ENCODE measurements at regions not wholly inside any gene's neighbourhood (a gene's known extent, or its start where the extent isn't known, plus 50 kb on each side); places are given as distances from the start of the nearest gene placed in this dataset.

DNA sequence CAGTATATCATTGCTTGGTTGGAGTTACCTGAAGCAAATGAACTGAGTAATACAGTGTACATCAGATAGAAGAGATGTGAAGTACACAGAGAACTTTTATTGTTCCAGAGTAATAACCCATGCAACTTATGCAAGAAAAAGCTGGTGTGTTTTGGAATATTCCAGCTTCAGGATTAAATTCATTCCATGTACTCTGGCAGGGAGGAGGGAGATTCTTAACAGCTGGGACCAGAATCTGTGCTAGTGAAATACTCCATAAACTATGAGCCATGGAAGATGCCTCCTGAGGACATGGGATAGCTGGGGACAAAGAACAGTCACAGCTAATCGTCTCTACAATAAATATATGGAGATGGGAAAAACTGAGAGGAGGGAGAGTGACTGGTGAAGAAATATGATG is 101.6 kb upstream of the OTUD4 start:
- no peak for DNase-seq
- H3K36me3 ChIP-seq: no peaks in the 10 kb centered on the region

DNA sequence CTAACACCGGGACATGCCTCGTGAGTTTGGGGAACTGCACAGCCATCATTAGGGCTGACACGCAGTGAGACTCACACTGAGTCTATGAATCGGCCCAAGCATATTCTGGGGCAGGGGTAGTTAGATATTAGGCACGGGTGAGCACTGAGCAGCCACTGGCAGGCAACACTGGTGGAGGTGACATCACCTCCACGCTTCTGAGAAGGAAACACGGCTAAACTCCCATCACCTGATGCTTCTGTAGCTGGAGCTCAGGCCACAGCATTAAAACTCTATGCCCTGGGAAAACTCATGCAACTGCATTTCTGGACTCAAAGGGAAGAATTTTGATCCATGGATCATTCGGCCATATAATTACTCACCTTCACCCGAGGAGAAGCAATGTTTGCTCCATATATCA is 100.8 kb upstream of the OTUD4 start:
- H3K36me3 ChIP-seq: no peaks in the 10 kb centered on the region
- H3K9me3 ChIP-seq: no peaks in the 10 kb centered on the region
- no peak for DNase-seq
- no peak overlapping the region for H3K4me3 ChIP-seq (ENCODE audit: low read depth, low read length)
- TF ChIP-seq, protein P1, sequence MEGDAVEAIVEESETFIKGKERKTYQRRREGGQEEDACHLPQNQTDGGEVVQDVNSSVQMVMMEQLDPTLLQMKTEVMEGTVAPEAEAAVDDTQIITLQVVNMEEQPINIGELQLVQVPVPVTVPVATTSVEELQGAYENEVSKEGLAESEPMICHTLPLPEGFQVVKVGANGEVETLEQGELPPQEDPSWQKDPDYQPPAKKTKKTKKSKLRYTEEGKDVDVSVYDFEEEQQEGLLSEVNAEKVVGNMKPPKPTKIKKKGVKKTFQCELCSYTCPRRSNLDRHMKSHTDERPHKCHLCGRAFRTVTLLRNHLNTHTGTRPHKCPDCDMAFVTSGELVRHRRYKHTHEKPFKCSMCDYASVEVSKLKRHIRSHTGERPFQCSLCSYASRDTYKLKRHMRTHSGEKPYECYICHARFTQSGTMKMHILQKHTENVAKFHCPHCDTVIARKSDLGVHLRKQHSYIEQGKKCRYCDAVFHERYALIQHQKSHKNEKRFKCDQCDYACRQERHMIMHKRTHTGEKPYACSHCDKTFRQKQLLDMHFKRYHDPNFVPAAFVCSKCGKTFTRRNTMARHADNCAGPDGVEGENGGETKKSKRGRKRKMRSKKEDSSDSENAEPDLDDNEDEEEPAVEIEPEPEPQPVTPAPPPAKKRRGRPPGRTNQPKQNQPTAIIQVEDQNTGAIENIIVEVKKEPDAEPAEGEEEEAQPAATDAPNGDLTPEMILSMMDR (IDR thresholded peaks at IDR 0.05; ENCODE audit: low read depth, low read length): no peak
- no peaks in the 10 kb centered on the region for H3K27me3 ChIP-seq
- H3K4me1 ChIP-seq: peaks cover 16% of the 10 kb centered on the region

More for the DNA sequence above, 101.6 kb upstream of the OTUD4 start:
- TF ChIP-seq, protein P1 (IDR thresholded peaks at IDR 0.05; ENCODE audit: low read depth, low read length): no peak
- Histone ChIP-seq H3K27me3 (no peaks in the 10 kb centered on the region), H3K9me3 (no peaks in the 10 kb centered on the region), H3K4me1 (peaks cover 16% of the 10 kb centered on the region), H3K4me3 (ENCODE audit: low read depth, low read length) (no peak overlapping the region)

DNA sequence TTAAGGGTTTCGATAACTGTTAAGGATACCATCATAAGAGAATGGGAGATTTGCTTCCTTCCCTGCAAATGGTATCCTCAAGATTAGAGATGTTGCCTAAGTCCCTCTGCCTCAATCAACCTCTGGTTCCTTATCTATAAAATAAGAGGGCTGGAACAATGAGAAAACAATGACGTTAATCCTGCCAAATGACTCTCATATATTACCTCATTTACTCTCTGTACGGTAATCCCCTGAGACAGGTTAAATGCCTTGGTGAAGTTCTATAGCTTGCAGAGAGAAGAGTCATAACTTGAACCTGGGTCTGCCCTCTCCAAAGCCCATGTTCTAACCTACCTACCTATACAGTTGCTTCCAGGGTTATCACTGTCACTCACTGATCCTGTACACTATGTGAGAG is 100.2 kb upstream of the OTUD4 start:
- no peaks in the 10 kb centered on the region for H3K9me3 ChIP-seq
- no peaks in the 10 kb centered on the region for H3K36me3 ChIP-seq
- peaks cover 16% of the 10 kb centered on the region for H3K4me1 ChIP-seq
- no peak for DNase-seq
- no peak overlapping the region for H3K4me3 ChIP-seq (ENCODE audit: low read depth, low read length)
- TF ChIP-seq, protein P1 (IDR thresholded peaks at IDR 0.05; ENCODE audit: low read depth, low read length): no peak
- H3K27me3 ChIP-seq: no peaks in the 10 kb centered on the region

DNA sequence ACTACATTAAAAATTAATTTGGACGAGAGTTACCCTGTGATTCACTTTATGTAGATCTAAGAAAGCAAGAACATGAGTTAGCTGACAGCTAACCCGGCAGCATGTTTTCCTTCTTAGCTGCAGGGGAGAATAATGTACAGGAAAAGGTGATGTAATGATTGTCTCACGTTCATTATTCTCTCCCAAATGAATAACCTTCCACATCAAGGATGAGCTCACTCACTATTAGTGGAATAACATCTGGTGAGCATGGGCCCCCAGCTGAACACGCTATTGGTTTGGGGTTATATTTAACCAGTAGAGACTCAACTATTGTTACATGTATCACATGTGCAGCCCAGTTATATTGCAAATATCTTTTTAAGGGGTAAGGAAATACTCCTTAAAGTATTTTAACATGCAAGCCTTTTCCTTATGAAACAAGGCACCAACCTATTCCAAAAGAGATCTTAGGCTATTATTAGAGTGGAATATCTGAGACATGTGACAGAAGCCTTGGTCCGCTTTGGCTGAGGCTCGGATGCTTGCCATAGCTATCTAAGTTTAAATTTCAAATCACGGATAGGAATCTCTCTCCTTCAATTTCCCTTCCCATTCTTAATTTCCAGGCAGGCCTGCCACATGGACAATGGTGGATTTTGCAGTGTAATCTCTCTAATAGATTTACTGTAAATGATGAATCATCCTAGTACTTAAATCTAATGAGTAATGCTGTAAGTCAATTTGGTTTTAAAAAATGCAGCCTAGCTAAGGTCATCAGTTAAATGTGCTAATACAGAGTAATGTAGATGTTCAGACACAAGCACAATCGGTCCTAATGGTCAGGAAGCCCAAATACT is 99.0 kb upstream of the OTUD4 start:
- no peaks in the 10 kb centered on the region for H3K27me3 ChIP-seq
- H3K36me3 ChIP-seq: no peaks in the 10 kb centered on the region
- TF ChIP-seq, protein P1 (IDR thresholded peaks at IDR 0.05; ENCODE audit: low read depth, low read length): no peak
- peaks cover 16% of the 10 kb centered on the region for H3K4me1 ChIP-seq
- no peak overlapping the region for H3K4me3 ChIP-seq (ENCODE audit: low read depth, low read length)
- peak; percentile 28 for DNase-seq
- H3K9me3 ChIP-seq: no peaks in the 10 kb centered on the region

DNA sequence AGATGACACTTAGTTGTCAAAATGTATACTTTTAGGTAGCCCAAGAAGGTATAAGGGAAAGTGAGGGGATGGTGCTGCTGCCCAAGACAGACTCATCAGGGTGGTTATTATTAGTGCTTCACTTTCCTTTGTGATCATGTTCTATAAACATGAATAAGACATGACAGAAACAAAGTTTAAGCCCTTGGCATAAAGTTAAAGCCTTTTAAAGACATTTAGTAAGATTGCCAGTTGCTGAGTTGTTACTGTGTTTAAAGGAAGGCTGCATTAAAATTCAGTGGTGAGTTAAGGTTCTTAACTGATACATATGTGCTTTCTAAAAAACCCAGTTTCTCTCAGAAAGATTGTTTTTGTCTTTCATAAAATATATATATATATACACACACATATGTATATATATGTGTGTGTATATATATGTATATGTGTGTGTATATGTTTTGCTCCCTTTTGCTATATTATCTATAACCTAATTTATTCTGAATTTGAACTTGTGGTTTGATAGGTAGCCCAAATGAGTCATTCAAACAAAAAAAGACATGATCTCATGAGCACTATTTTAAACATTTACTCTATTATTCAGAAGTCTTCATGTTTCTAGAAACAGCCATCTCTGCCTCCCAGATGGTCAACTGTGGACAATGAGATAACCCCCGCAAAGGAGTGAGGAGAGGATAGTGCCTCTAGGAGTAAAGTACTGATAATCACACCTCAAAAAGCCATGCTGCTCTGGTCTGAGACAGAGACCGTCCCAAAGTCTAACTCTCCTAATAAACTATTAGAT is 98.1 kb upstream of the OTUD4 start:
- Histone ChIP-seq H3K36me3 (no peaks in the 10 kb centered on the region), H3K4me1 (peaks cover 16% of the 10 kb centered on the region), H3K9me3 (no peaks in the 10 kb centered on the region), H3K4me3 (ENCODE audit: low read depth, low read length) (no peak overlapping the region), H3K27me3 (no peaks in the 10 kb centered on the region)
- TF ChIP-seq, protein P1 (IDR thresholded peaks at IDR 0.05; ENCODE audit: low read depth, low read length): no peak
- no peak for DNase-seq

DNA sequence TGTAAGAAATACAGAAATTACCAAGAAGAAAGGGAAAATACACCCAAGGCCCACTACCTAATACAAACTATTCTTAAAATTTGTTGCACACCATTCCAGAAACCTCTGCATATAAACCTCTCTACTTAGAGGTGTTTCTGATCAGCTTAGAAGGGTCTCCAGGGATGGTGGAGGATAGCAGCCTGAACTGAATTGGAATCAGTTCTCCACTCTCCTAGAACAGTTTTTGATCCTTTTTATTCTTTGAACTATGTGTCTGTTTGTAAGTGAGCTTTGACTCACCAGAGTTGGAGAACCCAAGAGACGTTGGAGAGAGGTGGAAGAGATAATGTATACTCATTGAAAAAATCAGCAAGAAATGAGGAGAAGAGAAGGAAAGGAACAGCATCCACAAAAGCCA is 96.6 kb upstream of the OTUD4 start:
- Histone ChIP-seq H3K4me1 (peaks cover 13% of the 10 kb centered on the region), H3K4me3 (ENCODE audit: low read depth, low read length) (no peak overlapping the region), H3K9me3 (no peaks in the 10 kb centered on the region), H3K36me3 (no peaks in the 10 kb centered on the region), H3K27me3 (no peaks in the 10 kb centered on the region)
- DNase-seq: no peak
- TF ChIP-seq, protein P1 (IDR thresholded peaks at IDR 0.05; ENCODE audit: low read depth, low read length): no peak
